ENCODE measurements at regions not wholly inside any gene's neighbourhood (a gene's known extent, or its start where the extent isn't known, plus 50 kb on each side); places are given as distances from the start of the nearest gene placed in this dataset.

- Histone ChIP-seq H3K4me3 (ENCODE audit: low read depth, low read length) (no peak overlapping the region), H3K27me3 (ENCODE audit: control insufficient read depth, insufficient read depth, low read length) (no peaks in the 10 kb centered on the region), H3K36me3 (ENCODE audit: control insufficient read depth, insufficient read depth, low read length) (no peaks in the 10 kb centered on the region)
- DNase-seq (ENCODE audit: low read depth), result no peak
- FAIRE-seq, result no peak
- no peak for TF ChIP-seq CTCF (IDR thresholded peaks at IDR 0.05; ENCODE audit: insufficient read depth, low read length, severe bottlenecking)
These were observed 321.9 kb upstream of the ZFHX3 start for GRCh38 chr16:73369851-73370250.

GRCh38 chr16:73368715-73369114, 320.8 kb upstream of the ZFHX3 start:
- no peak overlapping the region for H3K4me3 ChIP-seq (ENCODE audit: low read depth, low read length)
- DNase-seq (ENCODE audit: low read depth) (no peak), FAIRE-seq (no peak)
- TF ChIP-seq CTCF (IDR thresholded peaks at IDR 0.05; ENCODE audit: insufficient read depth, low read length, severe bottlenecking), result no peak
- H3K27me3 ChIP-seq (ENCODE audit: control insufficient read depth, insufficient read depth, low read length), result no peaks in the 10 kb centered on the region
- no peaks in the 10 kb centered on the region for H3K36me3 ChIP-seq (ENCODE audit: control insufficient read depth, insufficient read depth, low read length)

- Histone ChIP-seq H3K4me3 (ENCODE audit: low read depth, low read length) (no peak overlapping the region), H3K36me3 (ENCODE audit: control insufficient read depth, insufficient read depth, low read length) (no peaks in the 10 kb centered on the region), H3K27me3 (ENCODE audit: control insufficient read depth, insufficient read depth, low read length) (no peaks in the 10 kb centered on the region)
- TF ChIP-seq CTCF (IDR thresholded peaks at IDR 0.05; ENCODE audit: insufficient read depth, low read length, severe bottlenecking), result no peak
- DNase-seq (ENCODE audit: low read depth) (no peak), FAIRE-seq (no peak)
These were observed 317.2 kb upstream of the ZFHX3 start for GRCh38 chr16:73365016-73365551.

- TF ChIP-seq CTCF (IDR thresholded peaks at IDR 0.05; ENCODE audit: insufficient read depth, low read length, severe bottlenecking), result no peak
- no peak for FAIRE-seq
- no peak overlapping the region for H3K4me3 ChIP-seq (ENCODE audit: low read depth, low read length)
- no peaks in the 10 kb centered on the region for H3K36me3 ChIP-seq (ENCODE audit: control insufficient read depth, insufficient read depth, low read length)
- no peaks in the 10 kb centered on the region for H3K27me3 ChIP-seq (ENCODE audit: control insufficient read depth, insufficient read depth, low read length)
- DNase-seq (ENCODE audit: low read depth), result no peak
These were observed 316.5 kb upstream of the ZFHX3 start for GRCh38 chr16:73364413-73364812.

- no peak for TF ChIP-seq CTCF (IDR thresholded peaks at IDR 0.05; ENCODE audit: insufficient read depth, low read length, severe bottlenecking)
- no peak for FAIRE-seq
- no peaks in the 10 kb centered on the region for H3K27me3 ChIP-seq (ENCODE audit: control insufficient read depth, insufficient read depth, low read length)
- H3K36me3 ChIP-seq (ENCODE audit: control insufficient read depth, insufficient read depth, low read length), result no peaks in the 10 kb centered on the region
- no peak for DNase-seq (ENCODE audit: low read depth)
- H3K4me3 ChIP-seq (ENCODE audit: low read depth, low read length), result no peak overlapping the region
These were observed 313.1 kb upstream of the ZFHX3 start for GRCh38 chr16:73361061-73361460.

GRCh38 chr16:73356401-73357079, 308.6 kb upstream of the ZFHX3 start:
- FAIRE-seq (no peak), DNase-seq (ENCODE audit: low read depth) (no peak)
- TF ChIP-seq CTCF (IDR thresholded peaks at IDR 0.05; ENCODE audit: insufficient read depth, low read length, severe bottlenecking), result no peak
- Histone ChIP-seq H3K4me3 (ENCODE audit: low read depth, low read length) (no peak overlapping the region), H3K27me3 (ENCODE audit: control insufficient read depth, insufficient read depth, low read length) (no peaks in the 10 kb centered on the region), H3K36me3 (ENCODE audit: control insufficient read depth, insufficient read depth, low read length) (no peaks in the 10 kb centered on the region)
